ENCODE measurements at regions not wholly inside any gene's neighbourhood (a gene's known extent, or its start where the extent isn't known, plus 50 kb on each side); places are given as distances from the start of the nearest gene placed in this dataset.

DNA sequence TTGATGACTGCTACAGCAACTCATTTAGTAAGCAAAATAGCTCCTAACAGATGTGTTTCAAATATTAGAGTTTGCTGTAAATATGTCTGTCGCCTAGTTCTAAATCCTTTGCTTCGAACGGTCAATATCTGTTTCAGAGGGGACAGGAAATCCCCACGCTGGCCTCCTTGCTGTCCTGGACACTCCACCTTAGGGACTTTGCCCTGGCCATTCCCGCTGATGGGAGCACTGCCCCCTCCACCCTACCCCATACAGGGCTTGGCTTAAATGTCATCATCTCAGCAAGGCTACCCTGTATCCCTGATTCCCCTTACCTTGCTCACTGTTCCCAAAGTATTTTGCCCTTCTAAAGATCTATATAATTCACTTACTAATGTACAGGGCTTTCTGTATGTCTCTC, 86.1 kb upstream of the HIVEP3 start:
- TF ChIP-seq EZH2phosphoT487 (IDR thresholded peaks at IDR 0.05; ENCODE audit: insufficient read depth, low read depth) (no peak), EZH2 (IDR thresholded peaks at IDR 0.05; ENCODE audit: insufficient read depth, poor library complexity, severe bottlenecking) (no peak)

Data from GM23248 (cell line).